HEK293 (cell line): ENCODE measurements at regions not wholly inside any gene's neighbourhood (a gene's known extent, or its start where the extent isn't known, plus 50 kb on each side); places are given as distances from the start of the nearest gene placed in this dataset.

ENCODE experiments used
- CTCF ChIP-seq: fragments of 450-650 bp; formaldehyde crosslinking; IDR thresholded peaks from 2 replicates; pipeline ENCODE4 v1.5.1; 2016; ENCODE audit warnings: missing biosample characterization, missing genetic modification characterization
- KLF1 ChIP-seq: fragments of 450-650 bp; formaldehyde crosslinking; IDR thresholded peaks from 2 replicates; pipeline ENCODE4 v1.5.1; 2016; ENCODE audit warnings: missing biosample characterization, missing genetic modification characterization
- MYNN ChIP-seq: fragments of 450-650 bp; formaldehyde crosslinking; IDR thresholded peaks from 2 replicates; pipeline ENCODE4 v1.5.1; 2016; ENCODE audit warnings: missing biosample characterization, missing genetic modification characterization, borderline replicate concordance
- PRDM10 ChIP-seq: fragments of 450-650 bp; formaldehyde crosslinking; IDR thresholded peaks from 2 replicates; pipeline ENCODE4 v1.5.1; 2016; ENCODE audit warnings: missing biosample characterization, missing genetic modification characterization
- SALL2 ChIP-seq: fragments of 450-650 bp; formaldehyde crosslinking; IDR thresholded peaks from 2 replicates; pipeline ENCODE4 v1.5.0; 2017; ENCODE audit warnings: missing biosample characterization, mild to moderate bottlenecking, missing genetic modification characterization, borderline replicate concordance
- ZNF26 ChIP-seq: fragments of 450-650 bp; formaldehyde crosslinking; IDR thresholded peaks from 2 replicates; pipeline ENCODE4 v1.5.1; 2016; ENCODE audit warnings: missing biosample characterization, missing genetic modification characterization
- ZNF292 ChIP-seq: fragments of 450-650 bp; formaldehyde crosslinking; IDR thresholded peaks from 2 replicates; pipeline ENCODE4 v1.5.1; 2016; ENCODE audit warnings: low read depth, missing biosample characterization, missing genetic modification characterization, borderline replicate concordance
- ZNF549 ChIP-seq: fragments of 450-650 bp; IDR thresholded peaks from 2 replicates; pipeline ENCODE4 v1.5.1; 2018; ENCODE audit warnings: missing biosample characterization, missing genetic modification characterization, mild to moderate bottlenecking, inconsistent platforms, moderate library complexity
- ZNF629 ChIP-seq: fragments of 450-650 bp; formaldehyde crosslinking; IDR thresholded peaks from 2 replicates; pipeline ENCODE4 v1.5.1; 2017; ENCODE audit warnings: missing biosample characterization, missing genetic modification characterization
- ZNF677 ChIP-seq: fragments of 450-650 bp; IDR thresholded peaks from 2 replicates; pipeline ENCODE4 v1.5.0; 2018; ENCODE audit warnings: missing biosample characterization, mild to moderate bottlenecking, missing genetic modification characterization, moderate library complexity
- ZNF768 ChIP-seq: fragments of 450-650 bp; formaldehyde crosslinking; IDR thresholded peaks from 2 replicates; pipeline ENCODE4 v1.5.1; 2018; ENCODE audit warnings: missing biosample characterization, mild to moderate bottlenecking, missing genetic modification characterization
- ZNF830 ChIP-seq: fragments of 450-650 bp; IDR thresholded peaks from 2 replicates; pipeline ENCODE4 v1.5.0; 2018; ENCODE audit warnings: missing biosample characterization, missing genetic modification characterization, low read depth, mild to moderate bottlenecking, moderate library complexity

- TF ChIP-seq CTCF = no peak
- TF ChIP-seq PRDM10 = no peak
- TF ChIP-seq KLF1 (tag by site-specific recombination) = no peak
- no peak for TF ChIP-seq ZNF830 (tag by site-specific recombination)
- TF ChIP-seq ZNF549 (tag by site-specific recombination) = no peak
- TF ChIP-seq ZNF768 (tag by site-specific recombination) = no peak
- no peak for TF ChIP-seq ZNF629 (tag by site-specific recombination)
- TF ChIP-seq MYNN = no peak
- no peak for TF ChIP-seq ZNF26
- no peak for TF ChIP-seq ZNF292 (tag by site-specific recombination)
- TF ChIP-seq SALL2 = no peak
- TF ChIP-seq ZNF677 (tag by site-specific recombination) = no peak
Observed at GRCh38 chr1:173287785-173288184, 80.7 kb upstream of the TNFSF4 start.
